PFSK-1 (cell line): ENCODE measurements at regions not wholly inside any gene's neighbourhood (a gene's known extent, or its start where the extent isn't known, plus 50 kb on each side); places are given as distances from the start of the nearest gene placed in this dataset.

Experiments used
- FOXP2 ChIP-seq: optimal IDR thresholded peaks from 2 replicates; pipeline ENCODE3; 2011; ENCODE audit warnings: borderline replicate concordance, control low read depth, inconsistent platforms; ENCODE audit not compliant: insufficient read depth; ENCODE audit errors: extremely low read length, extremely low read depth
- POLR2AphosphoS5 ChIP-seq: IDR thresholded peaks from 2 replicates; pipeline ENCODE4 v1.6.1; 2012; ENCODE audit warnings: low read depth, mild to moderate bottlenecking, control low read depth, low read length, moderate library complexity
- SIN3A ChIP-seq: IDR thresholded peaks from 2 replicates; pipeline ENCODE4 v1.6.1; 2012; ENCODE audit warnings: mild to moderate bottlenecking, low read length, moderate library complexity, borderline replicate concordance; ENCODE audit not compliant: insufficient read depth
- TAF1 ChIP-seq: IDR thresholded peaks from 2 replicates; pipeline ENCODE4 v1.6.1; 2012; ENCODE audit warnings: low read length, control low read depth, borderline replicate concordance; ENCODE audit not compliant: insufficient read depth
- TF ChIP-seq, protein P1 (sequence below), 2 experiments: IDR thresholded peaks; 2 replicates each; pipeline versions ENCODE4 v1.6.1 to v1.8.0; 2011 to 2012; ENCODE audit warnings: low read depth in 2 of 2, low read length in 2 of 2, control low read depth in 1 of 2, inconsistent platforms in 1 of 2, mild to moderate bottlenecking in 1 of 2, moderate library complexity in 1 of 2; ENCODE audit not compliant: insufficient read depth in 1 of 2

DNA sequence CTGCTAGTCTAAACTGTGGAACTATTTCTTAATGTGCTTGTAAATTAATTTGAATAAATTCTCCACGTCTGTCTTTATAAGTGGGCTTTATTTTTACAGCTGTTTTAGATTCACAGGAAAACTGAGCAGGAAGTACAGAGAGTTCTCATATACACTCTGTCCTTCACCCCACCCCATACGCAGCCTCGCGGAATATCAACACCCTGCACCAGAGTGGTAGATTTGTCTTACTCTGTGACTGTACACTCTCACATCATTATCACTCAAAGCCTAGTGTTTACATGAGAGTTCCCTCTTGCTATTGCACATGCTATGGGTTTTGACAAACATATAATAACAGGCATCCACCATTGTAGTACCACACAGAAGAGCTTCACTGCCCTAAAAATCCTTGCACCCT is 179.7 kb upstream of the DAB2 start:
- TF ChIP-seq TAF1 (no peak), FOXP2 (no peak), POLR2AphosphoS5 (no peak), SIN3A (no peak)
- TF ChIP-seq, protein P1, sequence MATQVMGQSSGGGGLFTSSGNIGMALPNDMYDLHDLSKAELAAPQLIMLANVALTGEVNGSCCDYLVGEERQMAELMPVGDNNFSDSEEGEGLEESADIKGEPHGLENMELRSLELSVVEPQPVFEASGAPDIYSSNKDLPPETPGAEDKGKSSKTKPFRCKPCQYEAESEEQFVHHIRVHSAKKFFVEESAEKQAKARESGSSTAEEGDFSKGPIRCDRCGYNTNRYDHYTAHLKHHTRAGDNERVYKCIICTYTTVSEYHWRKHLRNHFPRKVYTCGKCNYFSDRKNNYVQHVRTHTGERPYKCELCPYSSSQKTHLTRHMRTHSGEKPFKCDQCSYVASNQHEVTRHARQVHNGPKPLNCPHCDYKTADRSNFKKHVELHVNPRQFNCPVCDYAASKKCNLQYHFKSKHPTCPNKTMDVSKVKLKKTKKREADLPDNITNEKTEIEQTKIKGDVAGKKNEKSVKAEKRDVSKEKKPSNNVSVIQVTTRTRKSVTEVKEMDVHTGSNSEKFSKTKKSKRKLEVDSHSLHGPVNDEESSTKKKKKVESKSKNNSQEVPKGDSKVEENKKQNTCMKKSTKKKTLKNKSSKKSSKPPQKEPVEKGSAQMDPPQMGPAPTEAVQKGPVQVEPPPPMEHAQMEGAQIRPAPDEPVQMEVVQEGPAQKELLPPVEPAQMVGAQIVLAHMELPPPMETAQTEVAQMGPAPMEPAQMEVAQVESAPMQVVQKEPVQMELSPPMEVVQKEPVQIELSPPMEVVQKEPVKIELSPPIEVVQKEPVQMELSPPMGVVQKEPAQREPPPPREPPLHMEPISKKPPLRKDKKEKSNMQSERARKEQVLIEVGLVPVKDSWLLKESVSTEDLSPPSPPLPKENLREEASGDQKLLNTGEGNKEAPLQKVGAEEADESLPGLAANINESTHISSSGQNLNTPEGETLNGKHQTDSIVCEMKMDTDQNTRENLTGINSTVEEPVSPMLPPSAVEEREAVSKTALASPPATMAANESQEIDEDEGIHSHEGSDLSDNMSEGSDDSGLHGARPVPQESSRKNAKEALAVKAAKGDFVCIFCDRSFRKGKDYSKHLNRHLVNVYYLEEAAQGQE (IDR thresholded peaks at IDR 0.05; ENCODE audit: insufficient read depth in 1 of 2, low read depth in 2 of 2, low read length in 2 of 2), result no peak

DNA sequence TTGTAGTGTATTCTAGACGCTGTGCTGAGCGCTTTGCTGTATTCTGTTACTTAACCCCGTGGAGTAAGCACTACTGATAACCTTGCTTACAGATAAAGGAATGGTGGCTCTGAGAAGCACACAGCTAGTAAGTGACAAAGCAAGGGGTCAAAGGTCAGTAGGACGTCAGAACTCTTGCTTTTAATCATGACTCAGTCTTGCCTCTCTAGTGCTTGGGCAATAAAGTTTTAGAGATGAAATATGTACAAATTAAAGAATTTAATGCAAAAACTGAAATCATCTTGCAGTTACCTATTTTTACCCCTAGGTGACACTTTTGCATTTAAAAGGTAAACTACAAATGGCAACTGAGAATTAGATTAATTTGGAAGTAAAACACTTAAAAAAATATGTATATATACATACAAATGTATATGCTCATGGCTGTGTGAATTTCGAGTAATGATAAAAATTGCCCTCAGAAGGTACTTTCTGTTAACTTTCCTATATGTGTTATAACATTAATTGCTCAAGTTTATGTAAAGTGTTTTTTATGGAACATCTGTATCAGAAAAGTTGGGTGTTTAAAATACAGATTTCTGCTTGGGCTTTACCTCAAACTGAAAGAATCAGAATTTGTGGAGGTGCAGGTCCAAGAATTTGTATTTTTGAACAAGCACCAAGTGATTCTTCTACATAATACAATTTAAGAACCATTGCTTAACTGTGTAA is 175.1 kb upstream of the DAB2 start:
- TF ChIP-seq SIN3A, result no peak
- TF ChIP-seq, protein P1 (IDR thresholded peaks at IDR 0.05; ENCODE audit: insufficient read depth in 1 of 2, low read depth in 2 of 2, low read length in 2 of 2), result no peak
- TF ChIP-seq POLR2AphosphoS5, result no peak
- TF ChIP-seq FOXP2, result no peak
- TF ChIP-seq TAF1, result no peak

DNA sequence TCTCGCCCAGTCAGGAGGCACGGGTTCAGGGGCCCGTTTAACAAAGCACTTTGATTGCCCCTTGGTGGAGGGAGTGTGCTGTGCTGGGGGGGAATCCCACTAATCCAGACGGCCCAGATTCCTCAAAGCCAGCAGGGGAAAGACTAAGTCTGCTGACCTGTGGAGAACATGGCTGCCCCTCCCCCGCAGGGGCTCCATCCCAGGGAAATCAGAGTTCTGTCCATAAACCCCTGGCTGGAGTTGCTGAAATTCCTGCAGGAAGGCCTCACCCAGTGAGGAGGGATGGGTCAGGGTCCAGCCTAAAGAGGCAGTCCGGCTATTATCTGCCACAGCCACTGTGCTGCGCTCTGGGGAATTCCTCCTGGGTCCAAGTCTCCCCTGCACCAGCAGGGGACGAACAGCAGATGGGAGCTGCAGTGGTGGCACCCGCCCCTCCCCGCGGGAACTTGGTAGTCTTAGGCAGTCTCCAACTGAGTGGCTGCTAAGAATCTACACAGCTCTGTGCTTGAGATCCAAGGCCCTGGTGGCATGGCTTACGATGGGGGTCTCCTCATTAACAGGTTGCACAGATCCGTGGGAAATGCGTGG is 174.0 kb upstream of the DAB2 start:
- no peak for TF ChIP-seq TAF1
- TF ChIP-seq, protein P1 (IDR thresholded peaks at IDR 0.05; ENCODE audit: insufficient read depth in 1 of 2, low read depth in 2 of 2, low read length in 2 of 2), result no peak
- no peak for TF ChIP-seq POLR2AphosphoS5
- TF ChIP-seq FOXP2, result no peak
- no peak for TF ChIP-seq SIN3A

DNA sequence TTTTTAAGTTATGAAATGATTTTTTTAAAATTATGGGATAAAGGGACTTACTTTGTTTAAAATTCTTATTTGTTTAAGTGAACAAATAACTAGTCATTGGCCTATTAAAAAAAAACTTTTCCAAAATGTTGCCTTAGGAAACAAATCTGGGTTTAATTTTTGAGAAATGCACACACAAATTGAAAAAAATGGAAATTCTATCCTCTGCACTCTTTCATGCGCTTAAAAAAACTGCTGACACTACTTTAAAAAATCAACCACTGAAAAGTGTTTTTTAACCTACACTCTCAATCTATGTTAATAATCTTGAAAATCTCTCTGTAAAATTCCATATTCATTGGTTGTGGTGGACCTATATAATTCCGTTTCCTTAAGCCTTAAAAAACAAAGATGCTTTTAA is 163.4 kb upstream of the DAB2 start:
- TF ChIP-seq FOXP2, result no peak

DNA sequence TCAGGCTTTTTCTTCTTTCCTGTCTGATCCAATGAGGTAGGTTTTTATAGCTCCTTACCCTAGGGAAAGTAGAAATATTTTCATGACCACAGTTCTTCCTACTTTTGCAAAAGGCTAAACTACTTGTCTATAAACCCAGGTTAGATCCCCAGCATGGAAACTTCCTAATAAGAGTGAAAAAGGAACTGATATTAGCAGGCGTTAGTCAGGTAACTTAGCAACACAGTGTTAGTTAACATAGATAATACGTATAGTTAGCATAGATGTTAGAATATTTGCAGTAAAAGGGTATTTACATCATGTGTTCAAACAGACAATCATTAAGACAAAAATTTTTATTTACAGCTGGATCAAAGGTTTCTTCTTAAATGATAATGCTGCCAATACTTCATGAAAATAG is 162.9 kb upstream of the DAB2 start:
- no peak for TF ChIP-seq TAF1
- no peak for TF ChIP-seq FOXP2
- no peak for TF ChIP-seq POLR2AphosphoS5
- TF ChIP-seq, protein P1 (IDR thresholded peaks at IDR 0.05; ENCODE audit: insufficient read depth in 1 of 2, low read depth in 2 of 2, low read length in 2 of 2), result no peak
- TF ChIP-seq SIN3A, result no peak
